ENCODE measurements at regions not wholly inside any gene's neighbourhood (a gene's known extent, or its start where the extent isn't known, plus 50 kb on each side); places are given as distances from the start of the nearest gene placed in this dataset.

- TF ChIP-seq SP1 (IDR thresholded peaks at IDR 0.05) = no peak
- TF ChIP-seq HNF4A (conservative IDR thresholded peaks at IDR 0.05) = no peak
- no peak for TF ChIP-seq EGR1 (IDR thresholded peaks at IDR 0.05; ENCODE audit: low read depth in 2 of 2)
- no peak for TF ChIP-seq YY1 (IDR thresholded peaks at IDR 0.05)
- TF ChIP-seq HNF4G (IDR thresholded peaks at IDR 0.05) = no peak
- TF ChIP-seq NR2F2 (IDR thresholded peaks at IDR 0.05) = no peak
- 83% methylated on average over 5 of the region's 5 CpGs for WGBS
- no peak for DNase-seq (ENCODE audit: low spot score)
- Histone ChIP-seq H3K27me3 (ENCODE audit: control insufficient read depth in 4 of 4, insufficient read depth in 4 of 4, low read length in 3 of 4) (no peaks in the 10 kb centered on the region), H3K36me3 (ENCODE audit: control insufficient read depth in 4 of 4, insufficient read depth in 3 of 4, low read depth in 1 of 4, low read length in 3 of 4) (no peaks in the 10 kb centered on the region), H3K4me3 (ENCODE audit: low read depth in 1 of 3, low read length in 3 of 3) (no peak overlapping the region), H3K4me1 (ENCODE audit: control insufficient read depth in 4 of 4, insufficient read depth in 4 of 4, low read length in 3 of 4) (peaks cover 3 to 20% (median 12%) of the 10 kb centered on the region in 4 donors), H3K27ac (ENCODE audit: low read depth in 1 of 2, low read length in 2 of 2) (no peak overlapping the region), H3K9ac (ENCODE audit: low read depth in 1 of 2, low read length in 2 of 2) (no peak overlapping the region), H3K9me3 (ENCODE audit: control insufficient read depth in 4 of 4, low read length in 3 of 4) (no peaks in the 10 kb centered on the region)
Measured at GRCh38 chr12:75974323-75975187, 57.0 kb downstream of the PHLDA1 start.

GRCh38 chr12:75971253-75971652, 60.3 kb downstream of the PHLDA1 start:
- no peaks in the 10 kb centered on the region for H3K27me3 ChIP-seq (ENCODE audit: control insufficient read depth in 4 of 4, insufficient read depth in 4 of 4, low read length in 3 of 4)
- TF ChIP-seq JUND (IDR thresholded peaks at IDR 0.05) (no peak), YY1 (IDR thresholded peaks at IDR 0.05) (no peak), TAF1 (conservative IDR thresholded peaks at IDR 0.05) (no peak), EGR1 (IDR thresholded peaks at IDR 0.05; ENCODE audit: low read depth in 2 of 2) (no peak), FOXA1 (IDR thresholded peaks at IDR 0.05) (no peak), ATF3 (IDR thresholded peaks at IDR 0.05) (no peak), REST (IDR thresholded peaks at IDR 0.05) (no peak), SP1 (IDR thresholded peaks at IDR 0.05) (no peak), HNF4A (conservative IDR thresholded peaks at IDR 0.05) (no peak), NR2F2 (IDR thresholded peaks at IDR 0.05) (no peak), FOXA2 (IDR thresholded peaks at IDR 0.05) (no peak)
- TF ChIP-seq, protein P1, sequence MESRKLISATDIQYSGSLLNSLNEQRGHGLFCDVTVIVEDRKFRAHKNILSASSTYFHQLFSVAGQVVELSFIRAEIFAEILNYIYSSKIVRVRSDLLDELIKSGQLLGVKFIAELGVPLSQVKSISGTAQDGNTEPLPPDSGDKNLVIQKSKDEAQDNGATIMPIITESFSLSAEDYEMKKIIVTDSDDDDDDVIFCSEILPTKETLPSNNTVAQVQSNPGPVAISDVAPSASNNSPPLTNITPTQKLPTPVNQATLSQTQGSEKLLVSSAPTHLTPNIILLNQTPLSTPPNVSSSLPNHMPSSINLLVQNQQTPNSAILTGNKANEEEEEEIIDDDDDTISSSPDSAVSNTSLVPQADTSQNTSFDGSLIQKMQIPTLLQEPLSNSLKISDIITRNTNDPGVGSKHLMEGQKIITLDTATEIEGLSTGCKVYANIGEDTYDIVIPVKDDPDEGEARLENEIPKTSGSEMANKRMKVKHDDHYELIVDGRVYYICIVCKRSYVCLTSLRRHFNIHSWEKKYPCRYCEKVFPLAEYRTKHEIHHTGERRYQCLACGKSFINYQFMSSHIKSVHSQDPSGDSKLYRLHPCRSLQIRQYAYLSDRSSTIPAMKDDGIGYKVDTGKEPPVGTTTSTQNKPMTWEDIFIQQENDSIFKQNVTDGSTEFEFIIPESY (IDR thresholded peaks at IDR 0.05) = no peak
- TF ChIP-seq, protein P2, sequence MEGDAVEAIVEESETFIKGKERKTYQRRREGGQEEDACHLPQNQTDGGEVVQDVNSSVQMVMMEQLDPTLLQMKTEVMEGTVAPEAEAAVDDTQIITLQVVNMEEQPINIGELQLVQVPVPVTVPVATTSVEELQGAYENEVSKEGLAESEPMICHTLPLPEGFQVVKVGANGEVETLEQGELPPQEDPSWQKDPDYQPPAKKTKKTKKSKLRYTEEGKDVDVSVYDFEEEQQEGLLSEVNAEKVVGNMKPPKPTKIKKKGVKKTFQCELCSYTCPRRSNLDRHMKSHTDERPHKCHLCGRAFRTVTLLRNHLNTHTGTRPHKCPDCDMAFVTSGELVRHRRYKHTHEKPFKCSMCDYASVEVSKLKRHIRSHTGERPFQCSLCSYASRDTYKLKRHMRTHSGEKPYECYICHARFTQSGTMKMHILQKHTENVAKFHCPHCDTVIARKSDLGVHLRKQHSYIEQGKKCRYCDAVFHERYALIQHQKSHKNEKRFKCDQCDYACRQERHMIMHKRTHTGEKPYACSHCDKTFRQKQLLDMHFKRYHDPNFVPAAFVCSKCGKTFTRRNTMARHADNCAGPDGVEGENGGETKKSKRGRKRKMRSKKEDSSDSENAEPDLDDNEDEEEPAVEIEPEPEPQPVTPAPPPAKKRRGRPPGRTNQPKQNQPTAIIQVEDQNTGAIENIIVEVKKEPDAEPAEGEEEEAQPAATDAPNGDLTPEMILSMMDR (IDR thresholded peaks at IDR 0.05; ENCODE audit: low read depth, low read length, missing input control) = no peak
- H3K4me1 ChIP-seq (ENCODE audit: control insufficient read depth in 4 of 4, insufficient read depth in 4 of 4, low read length in 3 of 4) = peaks cover 0 to 3% (median 0%) of the 10 kb centered on the region in 4 donors
- no peak overlapping the region for H3K9ac ChIP-seq (ENCODE audit: low read depth in 1 of 2, low read length in 2 of 2)
- WGBS = 96% methylated on average over 4 of the region's 4 CpGs
- no peaks in the 10 kb centered on the region for H3K36me3 ChIP-seq (ENCODE audit: control insufficient read depth in 4 of 4, insufficient read depth in 3 of 4, low read depth in 1 of 4, low read length in 3 of 4)
- no peak overlapping the region for H3K27ac ChIP-seq (ENCODE audit: low read depth in 1 of 2, low read length in 2 of 2)
- no peak overlapping the region for H3K4me3 ChIP-seq (ENCODE audit: low read depth in 1 of 3, low read length in 3 of 3)
- no peaks in the 10 kb centered on the region for H3K9me3 ChIP-seq (ENCODE audit: control insufficient read depth in 4 of 4, low read length in 3 of 4)
- no peak for DNase-seq (ENCODE audit: low spot score)

All from liver (tissue), 8 donors.